ENCODE measurements at regions not wholly inside any gene's neighbourhood (a gene's known extent, or its start where the extent isn't known, plus 50 kb on each side); places are given as distances from the start of the nearest gene placed in this dataset.

- POLR2A ChIA-PET: no interaction called here
- CTCF ChIA-PET: no interaction called here
Observed at GRCh38 chr2:9156483-9156882, 50.1 kb upstream of the ASAP2 start.

- CTCF ChIA-PET: interaction anchor here (1.3 kb wide), 1 partner anchor 11 kb away, joined by 3 read pairs; no protein-coding TSS in a partner anchor
Observed at GRCh38 chr2:9154061-9154460, 52.6 kb upstream of the ASAP2 start.

GRCh38 chr2:9153643-9153980, 53.0 kb upstream of the ASAP2 start:
- POLR2A ChIA-PET: no interaction called here

More at GRCh38 chr2:9154061-9154460, 52.6 kb upstream of the ASAP2 start:
- POLR2A ChIA-PET: no interaction called here

GRCh38 chr2:9152975-9153642, 53.5 kb upstream of the ASAP2 start:
- ChIA-PET POLR2A (no interaction called here), CTCF (no interaction called here)

More at GRCh38 chr2:9153643-9153980, 53.0 kb upstream of the ASAP2 start:
- CTCF ChIA-PET: interaction anchor here (1.3 kb wide), 1 partner anchor 10 kb away, joined by 3 read pairs; no protein-coding TSS in a partner anchor

GRCh38 chr2:9150906-9151305, 55.7 kb upstream of the ASAP2 start:
- ChIA-PET POLR2A (no interaction called here), CTCF (no interaction called here)

- ChIA-PET CTCF (no interaction called here), POLR2A (no interaction called here)
Observed at GRCh38 chr2:9150568-9150900, 56.1 kb upstream of the ASAP2 start.

- ChIA-PET POLR2A (no interaction called here), CTCF (no interaction called here)
Observed at GRCh38 chr2:9149726-9150567, 56.7 kb upstream of the ASAP2 start.

- ChIA-PET POLR2A (no interaction called here), CTCF (no interaction called here)
Observed at GRCh38 chr2:9149388-9149660, 57.3 kb upstream of the ASAP2 start.

GRCh38 chr2:9146646-9147045, 60.0 kb upstream of the ASAP2 start:
- POLR2A ChIA-PET: no interaction called here
- CTCF ChIA-PET: no interaction called here

- POLR2A ChIA-PET: no interaction called here
- CTCF ChIA-PET: no interaction called here
Observed at GRCh38 chr2:9145752-9146430, 60.7 kb upstream of the ASAP2 start.

GRCh38 chr2:9145109-9145751, 61.4 kb upstream of the ASAP2 start:
- CTCF ChIA-PET: no interaction called here
- POLR2A ChIA-PET: no interaction called here

- POLR2A ChIA-PET: no interaction called here
- CTCF ChIA-PET: no interaction called here
Observed at GRCh38 chr2:9144617-9145016, 62.0 kb upstream of the ASAP2 start.

GRCh38 chr2:9144046-9144445, 62.6 kb upstream of the ASAP2 start:
- ChIA-PET POLR2A (interaction anchor here (0.6 kb wide), 1 partner anchor 22 kb away, joined by 5 read pairs; no protein-coding TSS in a partner anchor), CTCF (no interaction called here)

- CTCF ChIA-PET: interaction anchor here (0.6 to 2.5 kb wide), 5 partner anchors 11 to 407 kb away, joined by 3 to 22 read pairs (median 4); no protein-coding TSS in a partner anchor
Observed at GRCh38 chr2:9143264-9143815, 63.3 kb upstream of the ASAP2 start.

GRCh38 chr2:9142551-9143263, 63.9 kb upstream of the ASAP2 start:
- ChIA-PET POLR2A (no interaction called here), CTCF (interaction anchor here (0.6 to 2.5 kb wide), 8 partner anchors 11 to 408 kb away, joined by 3 to 22 read pairs (median 4); no protein-coding TSS in a partner anchor)

More at GRCh38 chr2:9143264-9143815, 63.3 kb upstream of the ASAP2 start:
- POLR2A ChIA-PET: interaction anchor here (0.5 kb wide), 1 partner anchor 450 kb away, joined by 3 read pairs; no protein-coding TSS in a partner anchor

- CTCF ChIA-PET: interaction anchor here (0.6 to 2.5 kb wide), 6 partner anchors 192 to 1531 kb away, joined by 3 to 22 read pairs (median 4); no protein-coding TSS in a partner anchor
- POLR2A ChIA-PET: no interaction called here
Observed at GRCh38 chr2:9141706-9142460, 64.7 kb upstream of the ASAP2 start.

GRCh38 chr2:9141091-9141667, 65.4 kb upstream of the ASAP2 start:
- ChIA-PET CTCF (interaction anchor here (0.6 to 2.5 kb wide), 4 partner anchors 193 to 1459 kb away, joined by 3 to 22 read pairs (median 6); no protein-coding TSS in a partner anchor), POLR2A (no interaction called here)

GRCh38 chr2:9140645-9141044, 66.0 kb upstream of the ASAP2 start:
- CTCF ChIA-PET: interaction anchor here (0.6 to 1.2 kb wide), 2 partner anchors 27 to 1459 kb away, joined by 3 read pairs; no protein-coding TSS in a partner anchor

More at GRCh38 chr2:9140645-9141044, 66.0 kb upstream of the ASAP2 start:
- POLR2A ChIA-PET: no interaction called here

Data from activated CD8-positive, alpha-beta memory T cell treated with anti-CD3 and anti-CD28 coated beads for 36 hours (primary cell).